GM21619 (cell line): ENCODE measurements at regions not wholly inside any gene's neighbourhood (a gene's known extent, or its start where the extent isn't known, plus 50 kb on each side); places are given as distances from the start of the nearest gene placed in this dataset.
"Not testable (repeated sequence)": the region's sequence is repeated elsewhere in the genome, so short reads cannot be mapped to it uniquely, and the experiment has no call there.

Source experiments
- ATAC-seq: cut with Tn5 transposase; IDR thresholded peaks from one replicate; pipeline ENCODE4 v1.9.1; 2021; ENCODE audit not compliant: unreplicated experiment

- ATAC-seq: no peak
Observed at GRCh38 chr18:1652018-1652417, 747.3 kb downstream of the ADCYAP1 start.

GRCh38 chr18:1653873-1654272 lies 749.2 kb downstream of the ADCYAP1 start:
- ATAC-seq: no peak

GRCh38 chr18:1657876-1658275 lies 753.2 kb downstream of the ADCYAP1 start:
- no peak for ATAC-seq

- ATAC-seq: no peak
Observed at GRCh38 chr18:1658908-1659566, 754.4 kb downstream of the ADCYAP1 start.

- ATAC-seq: peak; percentile 62
Observed at GRCh38 chr18:1663879-1664705, 759.4 kb downstream of the ADCYAP1 start.

GRCh38 chr18:1665079-1665478 lies 760.4 kb downstream of the ADCYAP1 start:
- ATAC-seq: no peak

GRCh38 chr18:1668279-1668678 lies 763.6 kb downstream of the ADCYAP1 start:
- ATAC-seq: no peak

GRCh38 chr18:1671710-1672109 lies 767.0 kb downstream of the ADCYAP1 start:
- ATAC-seq: not testable (repeated sequence)

GRCh38 chr18:1676387-1676786 lies 771.7 kb downstream of the ADCYAP1 start:
- ATAC-seq: no peak

- ATAC-seq: no peak
Observed at GRCh38 chr18:1680108-1680507, 775.4 kb downstream of the ADCYAP1 start.

GRCh38 chr18:1691863-1692262 lies 787.2 kb downstream of the ADCYAP1 start:
- no peak for ATAC-seq

GRCh38 chr18:1708006-1708405 lies 803.3 kb downstream of the ADCYAP1 start:
- no peak for ATAC-seq

- no peak for ATAC-seq
Observed at GRCh38 chr18:1710114-1710513, 805.4 kb downstream of the ADCYAP1 start.

- ATAC-seq: no peak
Observed at GRCh38 chr18:1732143-1732542, 827.5 kb downstream of the ADCYAP1 start.

- ATAC-seq: no peak
Observed at GRCh38 chr18:1746131-1746530, 825.2 kb downstream of the METTL4 start.

GRCh38 chr18:1751249-1751648 lies 820.1 kb downstream of the METTL4 start:
- no peak for ATAC-seq

- ATAC-seq: no peak
Observed at GRCh38 chr18:1760901-1761300, 810.4 kb downstream of the METTL4 start.

- no peak for ATAC-seq
Observed at GRCh38 chr18:1774261-1774660, 797.0 kb downstream of the METTL4 start.

- no peak for ATAC-seq
Observed at GRCh38 chr18:1777843-1778242, 793.5 kb downstream of the METTL4 start.

GRCh38 chr18:1778496-1779178 lies 792.7 kb downstream of the METTL4 start:
- no peak for ATAC-seq

- no peak for ATAC-seq
Observed at GRCh38 chr18:1779587-1779986, 791.7 kb downstream of the METTL4 start.

GRCh38 chr18:1784113-1784512 lies 787.2 kb downstream of the METTL4 start:
- no peak for ATAC-seq
